COR-L47 (cell line): ENCODE measurements at regions not wholly inside any gene's neighbourhood (a gene's known extent, or its start where the extent isn't known, plus 50 kb on each side); places are given as distances from the start of the nearest gene placed in this dataset.

ENCODE experiments used
- DNase-seq: peaks from one replicate; lab custom pipeline; 2025; lab: John Stamatoyannopoulos, UW

DNA sequence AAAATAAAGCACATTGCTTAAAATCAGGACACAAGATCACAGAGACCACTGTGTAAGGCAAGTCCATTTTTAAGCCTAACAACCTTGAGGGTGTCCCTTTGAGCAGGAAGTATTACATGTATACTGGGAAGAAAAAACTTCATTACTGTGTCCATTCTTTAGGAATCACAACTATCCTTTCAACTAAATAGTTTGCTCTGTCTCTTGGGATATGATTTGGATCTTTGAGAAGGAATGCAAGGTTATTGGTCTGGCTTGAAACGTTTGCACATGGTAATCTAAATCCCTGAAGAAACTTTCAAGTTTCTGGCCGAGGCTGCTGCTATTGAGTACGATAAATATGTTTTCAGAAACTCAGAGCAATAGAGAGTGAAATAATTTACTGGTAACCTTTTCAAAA is 923.0 kb upstream of the SEMA6A start:
- no peak for DNase-seq

DNA sequence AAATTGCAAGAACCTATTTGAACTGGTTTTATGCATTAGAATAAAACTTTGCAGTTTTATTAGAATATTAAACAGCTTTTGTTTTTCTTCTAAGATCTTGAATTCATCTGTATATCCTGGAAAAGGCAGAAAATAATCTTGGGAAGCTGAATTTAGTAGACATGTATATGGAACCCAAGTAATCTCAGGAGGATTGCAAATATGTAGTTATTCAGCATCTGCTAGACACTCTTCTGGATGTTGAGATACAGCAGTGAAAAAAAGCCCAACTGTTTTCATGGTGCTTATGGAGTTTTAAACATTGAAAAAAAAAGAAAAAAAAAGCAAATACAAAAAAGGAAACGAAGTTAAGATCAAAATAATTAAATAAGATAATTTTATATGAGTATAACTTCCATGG is 922.2 kb upstream of the SEMA6A start:
- DNase-seq = no peak

DNA sequence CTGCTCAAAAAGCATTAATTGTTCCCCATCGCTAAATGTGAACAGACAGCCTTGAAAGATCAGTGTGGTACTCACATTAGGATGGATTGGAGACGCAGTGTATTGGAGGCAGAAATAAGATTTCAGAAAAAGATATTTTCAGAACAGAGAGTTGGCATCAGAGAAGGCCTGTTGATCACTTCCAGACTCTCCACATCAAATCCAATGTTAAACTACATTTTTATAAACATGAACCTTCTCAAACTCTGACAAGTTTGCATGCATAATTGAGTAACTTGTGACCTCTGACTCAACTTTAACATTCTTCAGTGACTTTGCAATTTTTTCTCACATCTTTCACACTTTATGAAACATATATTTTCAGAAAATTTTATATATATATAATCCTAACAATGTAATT is 919.6 kb upstream of the SEMA6A start:
- DNase-seq = no peak

DNA sequence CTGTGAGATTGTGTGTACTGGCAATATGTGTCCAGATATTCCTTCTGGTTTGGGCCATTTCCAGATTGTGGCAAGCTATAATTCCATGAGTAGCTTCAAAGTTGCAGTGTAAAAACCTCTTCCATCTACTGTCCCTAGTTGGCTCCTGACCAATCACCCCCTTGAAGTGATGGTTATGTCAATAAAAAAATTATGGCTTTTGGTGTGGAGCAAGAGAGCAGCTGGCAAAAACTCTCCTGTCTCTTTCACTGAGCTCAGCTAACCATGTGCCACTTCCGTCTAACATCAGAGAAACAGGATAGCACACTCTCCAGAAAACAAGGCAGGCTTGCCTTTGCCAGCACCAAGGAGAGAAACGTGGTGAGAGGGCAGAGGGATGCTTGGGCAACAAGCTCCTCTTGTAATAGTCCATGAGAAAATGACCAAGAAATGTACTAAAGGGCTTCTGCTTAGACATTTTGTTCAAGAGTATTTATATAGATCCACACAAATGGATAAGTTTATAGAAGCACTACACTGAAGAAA is 914.4 kb upstream of the SEMA6A start:
- peak; percentile 51 for DNase-seq

DNA sequence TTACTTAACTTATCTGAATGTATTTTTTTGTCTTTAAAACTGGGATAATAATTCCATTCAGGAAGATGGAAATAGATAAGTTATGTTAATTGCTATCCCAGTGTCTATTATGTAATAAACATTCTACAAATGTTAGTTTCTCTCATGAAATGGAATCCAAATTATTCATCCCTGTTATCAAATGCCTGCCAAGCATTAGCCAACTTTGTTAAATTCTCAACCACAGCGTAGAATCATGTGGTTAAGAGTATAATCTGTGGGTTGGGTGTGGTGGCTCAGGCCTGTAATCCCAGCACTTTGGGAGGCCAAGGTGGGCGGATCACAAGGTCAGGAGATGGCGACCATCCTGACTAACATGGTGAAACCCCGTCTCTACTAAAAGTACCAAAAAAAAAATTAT is 912.9 kb upstream of the SEMA6A start:
- no peak for DNase-seq

DNA sequence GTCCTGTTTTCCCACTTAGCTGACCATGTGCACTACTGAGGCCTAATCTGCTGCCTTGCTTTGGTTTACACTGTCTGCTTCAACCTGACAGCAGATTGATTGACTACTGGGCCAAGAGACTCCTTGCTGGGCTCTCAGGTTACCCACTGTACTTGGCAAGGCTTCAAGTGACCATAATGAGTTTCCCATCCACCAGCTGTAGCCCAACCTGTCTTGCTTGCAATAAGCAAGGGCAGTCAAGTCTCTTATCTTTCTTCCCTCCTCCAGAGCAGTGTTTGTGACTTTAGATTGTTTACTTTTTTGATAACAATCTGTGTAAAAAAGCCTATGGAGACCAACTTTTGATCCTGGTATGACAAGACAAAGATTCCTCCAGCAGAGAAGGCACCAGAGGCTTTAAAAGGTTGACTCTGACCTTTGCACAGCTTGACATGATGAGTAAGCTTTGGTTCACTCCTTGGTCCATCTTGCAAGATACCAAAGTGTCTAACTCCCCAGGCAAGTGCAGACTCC is 912.3 kb upstream of the SEMA6A start:
- peak; percentile 19 for DNase-seq

DNA sequence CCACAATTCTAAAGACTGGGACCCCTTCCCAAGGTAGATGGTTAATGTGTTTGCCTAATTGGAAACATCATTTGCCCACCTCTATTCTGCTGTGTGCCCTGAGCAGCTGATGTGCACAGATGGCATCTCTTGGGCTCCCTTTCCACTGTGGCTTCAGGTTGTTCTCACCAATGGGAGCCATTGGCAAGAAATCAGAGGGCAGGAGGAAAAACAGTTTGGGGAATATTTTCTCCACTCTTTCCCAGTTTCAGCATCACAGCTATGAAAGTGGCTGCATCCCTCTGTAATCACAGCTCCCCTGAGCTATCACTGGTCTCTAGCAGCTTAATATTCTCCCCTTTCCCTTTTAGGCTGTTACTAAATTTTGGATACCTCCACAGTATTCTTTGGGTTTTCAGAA is 911.6 kb upstream of the SEMA6A start:
- DNase-seq = no peak

DNA sequence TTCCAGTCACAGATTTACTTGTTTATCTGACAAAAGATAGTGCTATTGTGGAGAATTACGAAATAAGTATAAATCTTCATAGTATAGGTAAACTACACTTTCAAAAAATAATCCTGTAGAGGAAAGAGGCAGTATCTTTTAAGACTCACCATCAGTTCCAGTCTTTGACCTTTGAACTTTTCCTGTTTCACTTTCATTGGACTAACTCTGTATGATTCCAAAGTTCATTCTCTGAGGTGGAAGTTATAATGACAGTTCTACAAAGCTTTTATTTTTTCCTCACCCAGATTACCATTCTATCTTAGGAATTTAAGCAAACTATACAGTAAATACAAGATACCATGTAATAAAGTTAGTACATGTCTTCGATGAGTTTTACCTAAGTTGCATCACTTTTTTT is 901.3 kb upstream of the SEMA6A start:
- DNase-seq = no peak

DNA sequence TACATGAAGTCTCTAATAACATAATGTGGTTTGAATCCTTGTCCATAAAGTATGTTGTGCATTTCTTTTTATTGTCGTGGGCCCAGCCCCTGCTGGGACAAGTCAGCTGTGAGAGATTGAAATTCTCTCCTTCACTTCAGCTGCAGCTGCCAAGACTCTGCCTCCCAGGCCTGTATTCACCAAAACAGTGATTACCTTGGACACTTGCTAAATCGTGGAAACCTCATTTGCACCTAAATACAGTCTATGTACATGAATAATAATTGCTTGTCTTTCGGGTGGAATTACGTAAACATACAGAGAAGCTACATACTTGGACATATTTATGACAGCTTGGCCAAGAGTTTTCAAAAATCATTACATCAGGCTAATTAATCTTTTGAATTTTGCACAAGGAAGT is 898.5 kb upstream of the SEMA6A start:
- DNase-seq = peak; percentile 64

DNA sequence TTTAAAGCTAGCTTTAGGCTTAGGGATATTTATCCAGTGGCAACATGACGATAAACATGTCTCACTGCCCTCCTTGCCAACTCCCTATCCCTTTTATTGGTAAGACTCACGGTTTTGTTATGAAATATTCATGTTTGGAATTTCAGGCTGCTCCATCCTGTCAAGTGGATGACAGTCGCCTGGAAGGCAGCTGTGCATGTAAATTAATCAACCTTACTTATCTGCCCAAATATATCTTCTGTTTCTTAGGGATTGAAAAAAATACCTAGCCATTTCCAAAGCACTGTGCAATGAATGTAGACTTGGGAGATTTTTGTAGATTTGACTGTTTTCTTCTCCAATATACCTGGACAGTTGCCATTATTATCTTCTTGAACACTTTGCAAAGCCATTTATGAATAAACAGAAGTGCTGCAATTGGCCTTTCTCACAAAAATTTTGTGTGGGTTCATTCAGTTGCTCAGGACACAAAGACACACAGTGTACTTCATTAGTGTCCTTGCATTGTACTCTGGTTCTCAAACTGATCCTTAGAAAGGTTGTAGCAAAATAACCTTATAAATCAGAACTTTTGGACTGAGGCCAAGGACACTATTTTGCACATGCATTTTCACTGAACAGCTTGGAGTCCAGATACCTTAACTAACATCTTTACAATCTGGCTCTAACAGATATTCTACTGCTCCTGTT is 889.4 kb upstream of the SEMA6A start:
- no peak for DNase-seq

DNA sequence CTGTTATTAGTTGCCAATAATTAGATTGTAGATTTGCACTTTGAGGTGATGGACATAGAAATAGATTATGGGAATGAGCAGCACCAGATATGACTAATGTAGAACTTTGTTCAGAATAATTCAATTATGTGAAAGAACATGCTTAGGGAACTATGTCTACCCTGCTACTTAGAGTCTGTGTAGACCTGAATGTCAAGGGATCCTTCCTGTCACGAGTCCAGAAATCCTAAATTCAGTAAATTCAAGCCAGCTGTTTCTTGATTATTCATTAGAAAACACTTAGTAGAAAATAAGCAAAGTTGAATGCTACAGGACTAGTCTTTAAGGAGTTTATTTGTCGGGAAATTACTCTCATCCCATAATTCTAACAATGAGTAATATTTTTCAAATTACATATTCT is 887.3 kb upstream of the SEMA6A start:
- no peak for DNase-seq

DNA sequence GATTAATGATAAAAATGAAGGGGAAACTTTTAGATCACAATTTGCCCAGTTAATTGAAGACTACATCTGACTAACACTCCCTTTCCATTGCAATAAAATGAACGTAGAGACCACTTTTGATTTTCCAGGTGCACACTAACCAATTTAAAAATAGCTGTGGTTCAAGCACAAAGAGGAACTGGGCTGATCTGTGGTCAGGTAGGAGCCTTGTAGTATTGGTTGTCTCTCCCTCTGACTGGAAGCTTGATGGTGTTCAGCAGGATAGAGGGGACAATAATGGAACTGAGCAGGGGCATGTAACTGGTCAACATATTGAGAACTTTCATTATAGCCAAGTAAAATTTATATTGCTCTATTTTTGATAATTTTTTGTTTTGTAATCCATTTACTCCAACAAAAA is 886.8 kb upstream of the SEMA6A start:
- DNase-seq = no peak

DNA sequence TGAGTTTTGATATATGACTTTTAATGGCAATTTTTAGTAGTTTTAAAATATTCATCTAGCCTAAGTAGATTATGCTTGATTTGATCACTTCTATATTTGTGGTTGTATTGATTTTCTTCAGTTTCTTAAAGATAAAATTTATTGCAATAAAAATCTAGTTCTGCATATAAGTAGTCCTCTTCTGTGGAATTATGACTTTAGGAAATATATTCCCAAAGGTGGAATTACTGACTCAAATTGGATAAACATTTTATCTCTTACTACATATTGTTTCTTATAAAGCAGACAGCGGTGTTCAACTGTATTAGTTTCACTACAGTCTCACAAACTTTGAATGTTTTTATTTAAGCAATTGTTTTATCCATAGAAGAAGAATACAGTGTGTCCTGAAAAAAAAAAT is 883.0 kb upstream of the SEMA6A start:
- DNase-seq = no peak

DNA sequence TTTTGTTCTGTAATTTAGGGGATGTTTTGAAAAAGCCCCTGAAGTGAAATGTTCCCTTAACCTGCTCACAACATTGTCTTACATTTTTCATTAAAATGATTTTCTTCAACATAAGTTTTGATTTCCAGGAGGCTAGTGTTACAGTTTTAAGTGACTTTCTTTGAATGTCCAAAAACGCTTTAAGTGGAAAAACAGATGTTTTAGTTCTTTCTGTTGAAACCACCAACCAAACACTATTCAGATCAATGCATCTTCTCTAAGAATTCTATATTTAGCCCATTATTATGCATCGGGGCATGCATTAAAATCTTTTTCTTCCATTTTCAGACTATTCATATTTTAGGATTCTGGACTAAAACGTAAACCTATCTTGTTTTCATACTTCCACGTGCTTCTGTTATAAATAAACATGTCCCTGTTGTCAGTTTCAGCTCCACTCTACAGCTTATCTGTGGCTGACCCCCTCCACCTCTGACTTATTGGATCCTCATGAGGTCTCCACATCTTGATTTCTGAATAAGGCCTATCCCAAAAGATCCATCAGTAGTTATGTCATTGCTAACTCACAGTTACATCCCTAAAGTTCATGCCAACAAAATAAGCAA is 882.3 kb upstream of the SEMA6A start:
- no peak for DNase-seq

DNA sequence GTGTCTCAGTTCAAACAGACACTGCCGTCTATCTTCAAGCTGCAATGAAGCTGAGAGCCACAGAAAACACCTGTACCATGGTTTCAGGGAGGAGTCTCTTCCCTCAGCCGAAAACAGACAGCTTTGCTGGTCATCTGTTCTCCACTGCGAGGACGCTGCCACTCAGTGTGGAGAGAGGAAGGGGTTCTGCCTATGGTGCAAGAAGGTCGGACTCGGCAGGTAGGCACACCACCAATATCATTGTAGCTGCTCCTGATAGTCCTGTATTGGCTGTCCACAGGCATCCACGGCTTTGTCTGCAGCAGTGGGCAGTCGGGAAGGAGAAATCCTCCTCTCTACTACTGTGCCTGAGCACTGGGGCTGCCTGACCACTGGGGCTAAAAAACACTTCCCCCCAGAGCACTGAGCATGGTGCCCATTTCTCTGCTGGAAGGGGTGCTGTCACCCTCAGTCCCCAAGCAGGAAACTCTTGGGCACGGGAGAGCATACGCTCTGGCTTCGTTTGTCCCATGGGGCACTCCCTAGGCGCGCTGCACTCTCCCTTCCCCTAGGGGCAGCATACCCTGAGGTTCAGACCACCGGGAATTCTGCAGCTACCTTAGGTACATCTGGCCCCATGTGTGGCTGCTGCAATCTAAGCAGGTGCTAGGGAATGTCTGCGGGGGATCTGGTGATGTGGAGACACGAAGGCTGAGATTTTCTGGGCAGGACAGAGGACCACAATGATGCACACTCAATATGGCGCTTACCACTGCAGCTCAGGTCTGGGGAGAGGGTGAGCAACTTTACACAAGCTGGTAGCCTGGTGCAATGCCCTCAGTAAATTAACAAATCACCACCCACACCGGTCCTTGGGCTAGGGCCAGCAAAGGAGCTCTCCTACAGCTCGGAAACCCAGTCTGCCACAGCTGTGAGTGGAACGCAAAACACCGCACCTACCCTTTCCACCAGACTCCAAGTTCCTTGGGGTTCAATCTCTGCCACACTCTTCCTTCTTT is 880.9 kb upstream of the SEMA6A start:
- peak; percentile 10 for DNase-seq

DNA sequence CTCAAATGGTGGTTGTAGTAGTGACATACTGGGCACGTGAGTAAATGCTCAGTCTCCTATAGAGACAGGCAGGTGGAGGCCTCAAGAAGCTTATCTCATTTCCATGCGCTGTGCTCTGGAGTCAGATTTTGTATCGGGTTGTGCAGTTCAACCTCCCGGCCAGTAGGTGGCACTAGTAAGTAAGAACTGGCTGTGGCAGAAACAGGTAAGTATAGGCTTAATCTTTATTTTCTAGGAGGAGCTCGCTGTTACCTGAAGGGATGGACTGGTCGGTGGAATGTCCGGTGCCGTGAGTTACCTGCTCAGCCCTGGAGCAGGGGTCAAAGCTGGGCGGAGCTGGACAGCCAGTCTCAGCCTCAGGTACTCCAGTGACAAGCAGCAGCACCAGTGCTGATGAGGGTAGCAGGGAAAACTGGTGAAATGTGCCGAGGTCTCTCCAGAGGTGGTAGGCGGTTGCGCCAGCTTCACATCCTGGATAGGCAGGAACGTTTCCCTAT is 880.1 kb upstream of the SEMA6A start:
- DNase-seq = peak; percentile 44

DNA sequence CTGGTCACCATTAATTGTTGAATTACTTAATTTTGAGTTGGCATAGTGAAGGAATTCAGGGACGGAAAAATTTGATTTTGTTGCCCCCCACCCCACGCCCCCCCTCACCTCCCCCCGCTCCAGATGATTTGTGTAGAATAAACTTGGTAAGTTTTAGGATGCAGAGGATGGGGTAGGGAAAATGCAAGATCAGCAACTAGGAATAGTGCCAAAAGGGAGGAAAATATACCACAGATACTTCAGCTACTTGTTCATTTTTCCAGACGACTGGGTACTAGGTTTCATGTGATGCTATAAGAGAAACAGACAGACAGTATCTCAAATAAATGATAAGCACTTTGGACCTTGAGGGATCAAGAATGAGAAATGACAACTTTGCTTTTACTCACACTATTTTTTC is 862.2 kb upstream of the SEMA6A start:
- no peak for DNase-seq

DNA sequence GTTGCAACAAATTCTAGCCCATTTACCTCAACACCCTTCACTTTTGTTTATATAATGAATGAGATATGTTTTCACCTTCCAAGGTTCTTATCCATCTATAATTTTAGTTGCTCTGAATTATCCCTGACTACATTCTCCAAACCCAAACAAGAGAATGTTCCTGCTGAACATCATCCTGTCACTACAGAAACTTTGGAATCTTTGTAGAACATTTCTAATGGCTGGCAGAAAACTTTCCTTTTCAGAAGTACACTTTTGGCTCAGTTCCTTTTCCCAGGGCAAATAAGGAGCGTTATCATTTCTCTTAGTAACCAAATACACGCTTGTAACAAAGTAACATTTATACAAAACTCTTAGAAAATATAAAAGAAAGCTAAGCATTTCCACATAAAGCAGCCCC is 860.6 kb upstream of the SEMA6A start:
- no peak for DNase-seq

DNA sequence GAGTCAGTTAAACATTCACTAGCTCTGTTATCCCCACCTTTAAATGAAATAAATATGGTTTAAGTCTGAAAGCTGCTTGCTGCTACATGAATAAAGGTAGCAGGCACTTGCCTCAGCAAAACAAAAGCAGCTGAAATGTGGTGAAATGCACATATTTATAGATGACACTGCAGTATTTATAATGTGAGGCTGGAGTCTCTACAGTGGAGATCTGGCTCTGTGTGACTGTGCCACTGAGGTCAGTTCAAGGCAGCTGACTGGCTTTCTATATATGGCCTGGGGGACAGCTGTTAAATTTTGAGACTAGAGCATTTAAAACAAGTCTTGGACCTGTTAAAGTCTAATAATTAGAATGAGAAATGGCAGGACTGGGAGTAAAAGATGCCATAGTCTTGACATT is 859.6 kb upstream of the SEMA6A start:
- no peak for DNase-seq

DNA sequence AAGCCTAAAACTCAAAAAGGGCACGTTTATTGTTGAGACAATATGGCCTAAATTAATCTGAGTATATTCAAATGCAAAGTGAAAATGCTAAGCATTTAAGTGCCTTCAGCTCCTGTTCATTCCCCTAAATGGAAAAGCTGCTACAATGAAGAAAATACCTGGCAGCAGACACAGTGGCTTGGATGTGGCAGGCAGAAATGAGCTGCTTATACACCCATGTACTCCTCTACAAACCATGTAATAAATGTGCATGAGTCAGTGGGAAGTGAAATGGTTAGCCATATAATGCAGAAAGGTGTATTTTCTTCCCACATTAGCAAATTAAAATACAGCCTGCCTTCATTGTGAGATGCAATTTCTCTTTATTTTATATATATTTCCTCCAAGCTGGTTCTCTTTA is 859.2 kb upstream of the SEMA6A start:
- DNase-seq = no peak

DNA sequence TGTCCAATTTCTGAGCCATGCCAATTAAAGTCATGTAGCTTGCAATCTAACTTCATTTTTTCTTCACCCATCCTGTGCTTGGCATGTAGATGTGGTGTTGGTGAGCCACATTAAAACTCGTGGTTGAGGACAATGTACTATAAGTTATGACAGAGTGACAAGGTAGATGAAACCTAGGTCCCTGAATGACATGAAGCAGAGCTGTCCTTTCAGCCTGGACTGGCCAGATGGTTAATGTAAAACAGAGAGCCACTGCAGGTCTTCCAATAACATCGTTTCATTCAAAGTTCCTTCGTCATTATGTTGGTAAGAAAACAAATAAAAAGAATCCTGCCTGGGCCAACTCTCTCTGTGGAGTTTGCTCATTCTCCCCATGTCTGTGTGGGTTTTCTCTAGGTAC is 856.5 kb upstream of the SEMA6A start:
- DNase-seq = no peak

DNA sequence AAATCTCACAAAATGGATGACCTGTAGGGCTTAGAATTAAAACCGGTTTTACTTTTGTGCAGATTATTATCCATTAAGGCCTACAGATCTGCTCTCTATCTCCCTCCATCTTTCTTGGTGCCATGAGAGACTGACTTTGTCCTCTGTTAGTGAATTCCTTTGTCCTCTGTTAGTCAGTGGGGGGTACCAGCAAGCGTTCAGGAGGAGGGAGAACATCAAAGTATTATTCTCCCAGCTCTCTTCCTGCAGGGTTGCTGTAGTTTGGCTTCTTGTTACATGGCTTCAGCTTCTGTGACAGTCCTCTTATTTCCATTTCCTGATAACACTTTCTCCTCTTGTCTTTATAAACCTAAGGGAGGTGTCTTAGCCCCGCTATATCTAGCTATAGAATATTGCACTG is 850.5 kb upstream of the SEMA6A start:
- no peak for DNase-seq
